DMS53 treated with DMSO at 0.1 percent for 48 hours (cell line): ENCODE measurements at regions not wholly inside any gene's neighbourhood (a gene's known extent, or its start where the extent isn't known, plus 50 kb on each side); places are given as distances from the start of the nearest gene placed in this dataset.

Experiments
- DNase-seq: peaks from one replicate; lab custom pipeline; 2025; ENCODE audit not compliant: unreplicated experiment; lab: John Stamatoyannopoulos, UW

DNA sequence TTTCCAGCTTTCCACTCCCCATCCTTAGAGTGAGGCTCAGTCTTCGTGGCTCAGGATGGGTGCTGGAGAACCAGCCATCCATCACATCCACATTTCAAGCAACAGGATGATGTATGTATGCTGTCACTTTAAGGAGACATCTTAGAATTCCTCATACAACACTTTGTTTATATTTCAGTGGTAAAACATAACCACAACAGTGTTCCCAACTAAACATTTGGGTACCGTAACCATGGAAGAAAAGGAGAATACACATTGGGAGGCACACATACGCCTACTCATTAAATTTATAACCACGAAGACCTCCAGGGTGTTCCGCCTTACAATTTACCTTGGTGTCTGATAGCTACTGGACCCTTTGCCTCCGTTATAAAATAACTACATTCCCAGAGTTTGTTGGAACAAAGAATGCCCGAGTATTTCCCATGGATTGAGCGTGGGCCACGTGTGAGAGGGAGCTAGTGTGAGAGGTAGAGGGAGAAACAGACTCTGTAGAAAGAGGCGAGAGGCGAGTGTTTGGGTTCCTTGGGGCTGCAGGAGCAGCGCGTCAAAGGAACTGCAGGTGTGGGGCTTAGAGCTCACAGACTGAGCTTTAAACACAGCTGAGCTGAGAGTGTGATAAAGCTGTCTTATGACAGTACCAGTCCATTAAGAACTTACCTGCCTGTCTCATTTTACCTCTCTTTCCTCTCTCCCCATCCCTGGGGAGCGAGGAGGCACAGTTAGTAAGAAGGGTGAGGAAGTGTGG lies 111.5 kb upstream of the USP24 start:
- no peak for DNase-seq

DNA sequence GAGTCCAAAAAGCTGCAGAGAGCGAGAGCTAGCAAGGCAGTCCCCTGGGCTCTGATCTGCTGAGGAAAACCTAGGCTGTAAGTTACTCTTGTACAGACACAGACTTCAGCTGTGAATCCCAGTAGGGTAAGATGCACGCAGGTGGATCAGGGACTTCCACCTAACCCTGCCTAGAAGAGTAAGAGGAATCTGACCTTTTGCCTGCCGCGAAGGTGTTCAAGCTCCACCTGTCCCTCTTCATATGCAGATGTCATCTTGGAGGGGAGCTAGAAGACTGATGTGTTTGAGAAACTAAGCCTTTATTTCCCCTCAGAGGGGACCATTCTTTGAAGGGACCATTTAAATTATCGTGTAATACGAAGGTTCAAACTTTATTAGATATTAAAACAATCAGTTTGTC lies 108.6 kb upstream of the USP24 start:
- no peak for DNase-seq

DNA sequence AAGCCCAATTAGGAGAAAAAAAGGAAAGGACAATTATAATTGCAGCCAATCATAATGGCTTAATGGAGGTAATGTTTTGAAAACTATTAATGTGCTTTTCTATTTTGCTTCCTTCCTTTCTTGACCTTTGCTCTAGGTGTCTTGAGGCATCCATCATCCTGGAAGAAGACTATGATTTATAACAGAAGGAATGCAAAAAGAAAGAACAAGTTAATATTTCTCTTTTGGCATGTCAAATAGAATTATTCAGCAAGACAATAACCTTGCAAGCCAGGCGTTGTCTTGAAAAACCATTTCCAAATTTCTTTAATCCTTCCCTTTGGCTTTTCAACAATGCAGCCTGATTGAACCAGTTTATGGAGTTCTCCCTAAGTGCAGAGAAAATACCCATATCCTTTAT lies 107.7 kb upstream of the USP24 start:
- DNase-seq = no peak

DNA sequence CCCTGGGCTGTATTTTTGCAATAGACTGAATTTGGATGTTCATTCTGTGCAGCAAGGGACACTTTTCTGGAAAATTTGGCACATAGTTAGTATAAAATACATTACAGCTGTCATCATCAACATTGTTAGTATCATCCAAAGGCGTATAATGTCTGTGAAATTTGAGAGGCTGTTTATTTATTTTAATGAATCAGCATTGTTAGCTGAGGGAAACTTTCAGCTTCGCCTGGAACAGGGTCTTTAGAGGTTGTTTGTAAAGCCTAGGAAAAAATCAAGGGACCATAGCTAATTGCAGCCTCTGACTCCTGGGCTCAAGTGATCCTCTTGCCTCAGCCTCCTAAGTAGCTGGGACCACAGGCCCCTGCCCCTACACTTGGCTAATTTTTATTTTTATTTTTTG lies 106.8 kb upstream of the USP24 start:
- DNase-seq = peak; percentile 90

DNA sequence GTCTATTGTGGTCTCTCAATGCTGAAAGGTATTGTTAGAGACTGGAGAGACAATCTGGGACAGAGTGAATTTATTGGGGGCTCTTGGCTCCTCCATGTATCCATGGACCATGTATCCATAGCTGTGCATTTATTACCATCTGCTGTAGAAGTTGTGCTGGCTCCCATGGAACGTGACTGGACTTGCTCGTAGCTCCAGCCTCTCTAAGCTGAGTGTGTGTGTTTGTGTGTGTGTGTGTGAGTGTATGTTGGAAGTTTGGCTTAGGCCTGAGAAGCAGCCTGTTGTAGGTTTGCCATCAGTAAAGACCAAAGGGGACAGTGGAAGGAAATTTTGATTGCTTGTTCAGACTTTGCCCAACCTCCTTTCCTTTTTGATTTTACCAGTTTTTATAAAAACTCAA lies 105.7 kb upstream of the USP24 start:
- DNase-seq = no peak

DNA sequence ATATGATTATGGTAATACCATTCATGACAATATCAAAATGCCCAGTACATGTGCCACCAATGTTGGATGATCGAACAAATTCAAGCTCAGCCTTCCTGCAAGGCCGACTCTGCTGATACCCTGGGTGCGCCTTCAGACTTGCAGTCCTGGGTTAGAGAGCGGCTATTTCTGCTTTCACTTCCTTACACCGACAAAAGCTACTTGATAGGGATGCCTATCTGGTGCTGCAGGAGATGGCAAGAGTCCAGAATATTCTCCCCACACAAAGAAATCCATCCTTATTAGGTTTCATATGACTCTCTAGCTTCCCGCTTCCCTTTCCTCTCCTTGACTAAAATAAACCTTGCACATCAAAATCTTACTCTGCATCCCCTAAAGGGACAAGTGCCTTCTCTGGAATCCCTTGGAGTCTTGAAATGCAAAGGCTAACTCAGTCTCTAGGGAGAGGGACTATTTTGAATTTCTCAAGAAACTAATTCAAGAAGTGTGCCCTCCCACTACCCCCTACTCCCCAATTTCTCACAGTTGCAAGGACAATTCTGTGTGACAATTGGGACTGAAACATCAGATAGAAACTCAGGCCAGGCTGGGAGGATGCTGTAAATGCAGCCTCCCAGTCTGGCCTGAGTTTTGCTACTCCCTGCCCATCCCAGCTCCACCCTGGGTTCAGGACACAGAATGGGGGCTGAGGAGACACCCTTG lies 103.1 kb upstream of the USP24 start:
- DNase-seq = no peak

DNA sequence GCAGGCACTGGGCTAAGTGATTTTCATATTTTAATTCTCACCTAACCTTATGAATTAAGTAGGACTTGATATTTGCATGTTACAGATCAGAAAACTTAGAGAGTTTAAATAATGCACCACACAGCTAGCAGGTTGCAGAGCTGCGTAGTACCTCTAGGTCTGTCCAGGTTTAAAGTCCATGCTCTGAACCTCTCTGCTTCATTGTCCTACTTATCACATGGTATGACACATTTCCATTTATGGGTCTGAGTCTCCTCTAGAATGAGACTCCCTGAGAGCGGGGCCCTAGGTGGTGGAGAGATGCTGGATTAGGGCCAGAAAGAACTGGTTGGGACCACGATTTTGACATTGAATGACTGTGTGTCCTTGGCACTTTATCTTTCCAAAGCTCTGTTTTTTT lies 102.5 kb upstream of the USP24 start:
- no peak for DNase-seq

DNA sequence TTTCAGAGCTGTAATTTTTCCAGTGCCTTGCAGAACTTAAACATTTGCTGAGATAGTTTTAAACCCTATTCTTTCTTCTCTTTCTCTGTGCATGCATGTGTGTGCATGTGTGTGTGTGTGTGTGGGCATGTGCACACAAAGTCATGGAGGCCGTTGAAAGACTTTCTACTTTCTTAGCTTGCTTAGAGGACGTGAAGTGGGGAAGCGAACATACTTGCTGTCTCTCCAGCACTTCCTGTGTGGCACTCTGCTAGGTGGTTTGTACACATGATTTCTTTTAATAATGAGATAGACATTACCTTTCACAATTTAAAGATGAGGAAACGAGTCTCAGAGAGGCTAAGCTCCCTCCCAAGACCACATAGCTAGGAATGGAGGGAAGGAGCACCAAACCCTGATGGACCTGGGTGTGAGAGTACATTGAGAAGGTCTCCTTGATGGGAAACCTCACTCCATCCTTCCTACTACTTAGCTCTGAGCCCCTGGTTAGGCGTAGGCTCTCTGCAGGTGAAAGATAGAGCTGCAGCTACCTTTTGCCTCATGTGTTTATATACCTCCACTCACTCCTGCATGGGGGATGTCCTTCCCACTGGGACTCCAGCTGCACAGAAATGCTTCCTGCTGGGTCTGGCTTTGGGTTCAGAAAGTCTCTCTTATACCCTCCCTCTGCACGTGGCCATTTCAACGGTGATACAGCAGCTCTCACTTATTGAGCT lies 101.9 kb upstream of the USP24 start:
- no peak for DNase-seq

DNA sequence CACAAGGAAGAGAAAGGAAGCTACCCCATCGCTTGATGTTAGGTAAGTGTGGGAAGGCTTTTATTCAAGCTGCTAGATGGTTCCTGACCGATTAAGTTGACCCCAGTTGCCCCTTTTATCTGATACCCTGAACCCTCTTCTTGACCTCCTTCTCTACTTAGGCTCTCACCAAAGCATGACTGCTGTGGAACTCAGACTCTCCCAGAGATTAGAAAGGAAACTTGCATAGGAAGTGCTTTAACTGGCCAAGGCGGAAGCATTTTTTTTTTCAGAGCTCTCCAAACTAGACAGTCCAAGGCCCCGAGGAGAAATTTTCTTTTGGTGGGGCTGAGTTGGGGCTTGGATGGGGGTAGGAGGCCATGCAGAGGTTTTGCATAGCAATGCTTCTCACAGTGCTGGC lies 101.3 kb upstream of the USP24 start:
- no peak for DNase-seq

DNA sequence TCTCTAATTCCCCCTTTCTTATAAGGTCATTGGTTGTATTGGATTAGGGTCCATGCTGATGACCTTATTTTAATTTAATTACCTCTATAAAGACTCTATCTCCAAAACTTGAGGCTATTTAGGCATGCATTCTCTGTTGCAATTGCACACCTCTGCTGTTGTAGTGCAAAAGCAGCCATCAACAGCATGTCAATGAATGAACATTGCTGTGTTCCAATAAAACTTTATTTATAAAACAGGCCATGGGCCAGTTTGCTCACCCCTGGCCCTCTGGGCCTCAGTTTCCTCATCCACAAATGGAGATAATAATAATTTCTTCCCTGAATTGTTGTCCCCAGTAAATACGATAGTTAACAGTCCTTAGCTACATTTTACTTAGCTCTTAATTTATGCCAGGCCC lies 100.4 kb upstream of the USP24 start:
- DNase-seq = no peak

DNA sequence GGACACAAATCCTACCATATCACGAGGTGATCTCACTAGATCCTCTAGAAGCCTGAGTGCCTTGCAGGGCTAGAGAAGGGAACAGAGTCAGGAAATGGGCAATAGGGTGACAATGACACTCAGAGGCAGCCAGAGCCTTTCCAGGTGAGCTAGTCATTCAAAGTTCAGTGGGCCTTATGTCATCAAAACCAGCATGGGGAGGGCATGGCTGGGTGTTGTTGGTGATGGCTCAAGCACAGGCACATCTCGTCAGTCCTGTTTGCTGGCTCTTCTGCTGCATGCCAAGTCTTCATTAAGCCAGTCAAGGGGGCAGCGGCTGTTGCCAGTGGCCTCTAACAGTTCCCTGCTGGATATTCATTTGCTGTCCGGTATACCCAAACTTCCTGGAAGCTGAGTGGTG lies 99.6 kb upstream of the USP24 start:
- DNase-seq = peak; percentile 49

DNA sequence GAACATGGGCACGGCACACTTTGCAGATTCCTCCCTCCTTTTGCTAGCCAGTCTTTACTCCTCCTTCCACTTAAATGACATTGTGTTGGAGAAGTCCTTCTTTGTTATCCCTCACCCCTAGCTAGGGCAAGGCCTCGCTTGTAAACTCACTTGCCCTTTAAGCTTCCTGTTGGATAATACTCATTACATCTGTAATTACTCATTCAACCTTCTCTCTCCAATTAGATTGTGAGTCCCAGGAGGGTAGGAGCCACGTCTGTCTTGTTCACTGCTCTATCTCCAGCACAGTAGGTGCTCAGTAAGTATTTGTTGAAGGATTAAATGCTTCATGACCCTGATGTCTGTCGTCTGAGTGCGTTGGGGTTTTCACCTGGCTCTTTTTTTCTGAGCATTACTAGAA lies 98.7 kb upstream of the USP24 start:
- peak; percentile 45 for DNase-seq

DNA sequence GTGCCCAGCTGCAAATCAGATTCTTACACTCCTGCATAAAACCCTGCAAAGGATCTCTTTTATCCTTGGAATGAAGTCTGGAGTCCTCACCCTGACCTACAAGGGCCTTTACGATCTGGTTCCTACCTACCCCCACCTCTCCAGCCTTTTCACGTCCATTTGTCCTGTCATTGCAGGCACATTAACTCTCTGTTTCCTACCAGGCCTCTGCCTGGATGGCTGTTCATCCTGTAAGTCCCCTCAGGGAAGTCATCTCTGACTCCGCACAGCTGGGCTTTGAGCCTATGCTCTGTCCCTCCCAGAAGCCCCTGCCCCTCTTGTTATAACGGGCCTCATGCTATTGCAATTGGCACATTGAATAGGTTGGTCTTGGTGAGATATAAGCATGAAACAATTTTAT lies 96.8 kb upstream of the USP24 start:
- no peak for DNase-seq

DNA sequence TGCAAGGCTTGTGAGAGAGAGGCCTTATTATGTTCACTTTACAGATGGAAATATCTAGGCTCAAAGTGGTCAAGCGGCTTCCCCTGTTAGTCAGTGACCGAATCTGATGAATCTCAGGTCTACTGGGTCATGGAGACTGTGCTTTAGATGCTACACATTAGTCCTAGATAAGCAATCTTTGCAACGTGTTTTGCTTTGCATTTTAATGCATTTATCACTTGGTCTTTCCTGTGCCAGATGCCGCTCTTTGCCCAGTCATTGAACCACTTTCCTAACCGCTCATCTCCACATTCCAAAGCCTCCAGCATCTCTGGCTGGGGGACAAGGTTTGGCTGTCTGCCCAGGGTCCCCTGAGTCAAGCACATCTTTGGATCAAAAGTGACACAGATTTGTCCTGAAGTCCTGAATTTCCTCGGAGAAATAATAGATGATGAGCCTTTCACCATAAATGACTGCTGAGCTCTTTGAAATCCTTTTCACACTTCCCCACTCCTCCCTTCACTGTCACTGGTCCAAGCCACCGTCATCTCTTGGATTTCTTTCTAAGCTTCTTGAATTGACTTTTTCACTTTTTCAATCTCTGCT lies 96.0 kb upstream of the USP24 start:
- no peak for DNase-seq

DNA sequence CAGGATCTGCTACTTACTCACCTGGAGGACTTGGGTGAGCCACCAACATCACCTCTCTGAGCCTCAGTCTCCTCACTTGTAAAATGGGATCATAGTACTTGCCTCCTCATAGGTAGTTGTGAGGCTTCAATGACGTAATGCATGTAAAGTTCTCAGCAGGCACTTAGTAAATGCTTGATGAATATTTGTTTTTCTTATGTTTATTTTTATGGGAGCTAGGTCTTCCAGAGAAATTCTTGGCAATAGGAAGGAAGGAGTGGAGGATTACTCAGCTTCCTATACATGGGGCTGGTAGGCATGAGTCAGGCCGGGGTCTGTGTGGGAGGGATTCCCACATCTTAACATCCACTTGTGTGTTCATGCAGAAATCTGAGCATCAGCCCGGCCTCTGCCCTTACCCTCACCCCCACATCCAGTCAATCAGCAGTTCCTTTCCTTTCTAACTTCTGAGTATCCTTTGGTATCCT lies 95.4 kb upstream of the USP24 start:
- no peak for DNase-seq

DNA sequence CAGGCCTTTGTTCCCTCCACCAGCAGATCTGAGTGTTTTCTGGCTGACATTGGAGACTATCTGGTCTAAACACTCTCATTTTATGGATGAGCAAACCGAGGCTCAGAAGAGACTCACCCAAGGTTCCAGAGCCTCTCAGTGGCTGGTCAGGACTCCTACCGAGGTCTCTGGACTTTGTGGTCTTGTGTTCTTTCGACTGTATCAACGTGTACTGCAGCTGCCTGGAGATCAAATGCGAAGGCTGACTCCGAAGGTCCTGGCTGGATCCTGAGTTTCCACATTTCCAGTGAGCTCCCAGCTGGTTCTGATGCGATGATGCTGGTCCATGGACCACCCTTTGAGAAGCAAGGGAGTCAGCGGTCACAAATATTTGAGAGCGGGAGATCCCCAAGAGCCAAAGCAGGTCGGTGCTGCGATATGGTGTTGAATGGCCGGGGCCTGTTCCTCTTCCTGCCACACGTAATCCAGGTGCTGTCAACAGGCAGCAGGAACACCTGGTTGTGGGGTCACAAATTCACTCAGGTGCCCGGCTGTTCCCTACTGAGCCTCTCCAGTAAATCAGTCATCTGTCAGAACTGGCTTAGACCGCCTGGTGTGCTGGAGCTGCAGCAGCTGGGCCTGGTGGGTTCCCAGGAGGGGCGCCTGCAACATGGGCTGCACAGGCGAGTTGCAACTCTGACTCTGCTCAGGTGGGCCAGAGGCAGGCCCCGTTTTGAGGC lies 94.8 kb upstream of the USP24 start:
- DNase-seq = no peak

DNA sequence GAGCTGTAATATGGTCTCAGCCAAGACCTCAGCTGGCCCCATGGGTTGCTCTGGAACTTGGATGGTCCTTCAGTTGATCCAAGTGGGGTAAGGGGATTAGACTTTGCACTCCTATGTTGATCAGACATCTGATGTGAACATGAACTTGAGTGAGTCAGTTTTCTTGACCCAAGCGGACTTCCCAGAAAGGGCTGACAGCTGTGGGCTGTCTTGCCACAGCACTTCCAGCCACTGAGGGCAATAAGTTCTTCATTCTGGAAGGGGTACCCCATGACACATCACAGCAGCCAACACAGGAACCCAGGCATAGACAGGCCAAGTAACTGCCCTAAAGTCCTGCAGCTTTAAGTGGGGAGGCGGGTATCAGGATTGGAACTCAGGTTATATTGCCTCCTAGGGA lies 93.9 kb upstream of the USP24 start:
- DNase-seq = no peak

DNA sequence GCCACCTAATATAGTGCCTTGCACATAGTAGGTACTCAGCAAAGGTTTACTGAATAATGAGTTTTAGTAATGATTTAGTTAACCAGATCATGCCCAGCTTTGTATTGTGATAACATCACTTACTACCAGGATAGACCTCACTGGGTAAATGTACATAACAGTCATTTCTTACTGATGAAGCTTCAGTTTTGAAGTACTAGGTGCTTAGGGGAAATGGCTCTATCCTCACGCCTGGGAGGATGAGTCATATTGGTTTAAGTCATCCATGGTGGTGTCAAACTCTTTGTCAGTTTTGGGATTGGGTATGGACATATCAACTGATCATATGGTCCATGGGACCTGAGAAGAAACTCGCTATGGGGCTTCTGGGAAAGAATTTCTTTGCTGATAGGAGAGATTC lies 90.6 kb upstream of the USP24 start:
- DNase-seq = no peak

DNA sequence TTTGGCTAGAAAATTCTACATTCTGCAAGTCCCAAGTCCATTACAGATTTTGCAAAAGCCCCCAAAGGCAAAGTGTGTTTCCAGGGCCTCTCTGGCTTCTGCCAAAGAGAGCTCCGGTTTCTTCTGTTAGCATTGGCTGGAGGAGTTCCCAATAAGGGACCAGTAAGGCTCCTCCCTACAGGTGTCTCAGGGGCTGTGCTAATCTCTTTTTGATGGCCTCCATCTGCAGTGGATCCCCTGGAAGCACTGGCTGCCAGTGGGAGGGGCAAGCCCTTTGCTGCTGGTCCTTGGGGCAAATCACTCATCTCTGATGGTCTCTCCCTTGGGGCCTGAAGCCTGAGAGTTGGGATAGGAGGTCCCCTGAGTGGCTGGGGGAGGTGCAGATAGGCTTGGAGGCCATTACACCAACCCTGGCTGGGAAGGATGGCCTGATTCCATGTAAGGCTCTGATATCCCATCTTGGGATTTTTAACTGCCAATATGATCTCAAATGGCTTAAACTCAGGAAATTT lies 89.1 kb upstream of the USP24 start:
- DNase-seq = no peak

DNA sequence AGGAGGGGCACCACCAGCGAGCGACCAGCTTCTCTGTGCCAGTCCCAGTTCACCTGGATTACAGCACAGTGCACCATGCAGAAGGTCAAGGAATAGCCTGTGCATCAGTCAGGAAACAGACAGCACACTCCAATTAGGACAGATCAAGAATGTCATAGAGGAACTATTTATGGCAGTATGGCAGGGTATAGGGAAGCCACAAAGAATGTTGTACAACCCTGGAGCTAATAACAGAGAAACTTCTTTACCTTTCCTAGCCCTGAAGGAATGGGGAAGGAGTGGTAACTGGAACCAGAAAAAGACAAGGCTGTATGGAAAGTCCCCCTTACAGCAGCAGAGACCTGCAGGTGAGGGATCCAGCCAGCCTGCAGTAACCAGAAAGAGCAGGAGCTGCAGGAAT lies 87.8 kb upstream of the USP24 start:
- DNase-seq = no peak

DNA sequence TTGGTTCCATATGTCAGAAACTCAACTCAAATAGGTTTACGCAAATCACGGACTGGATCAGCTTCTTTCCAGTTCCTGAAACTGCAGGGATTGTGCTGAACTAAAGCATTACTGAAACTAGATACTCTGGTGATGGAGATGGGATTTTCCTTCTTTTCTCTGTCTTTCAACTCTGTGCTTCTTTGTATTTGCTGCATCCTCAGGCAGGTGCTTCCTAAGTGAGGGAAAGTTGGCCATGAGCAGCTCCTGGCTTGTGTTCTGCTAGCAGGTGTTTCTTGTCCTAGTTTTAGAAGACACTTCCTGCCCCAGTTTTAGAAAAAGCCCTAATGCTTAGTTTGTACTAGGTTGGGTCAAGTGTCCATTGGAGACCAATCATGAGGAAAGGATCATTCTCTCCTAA lies 86.7 kb upstream of the USP24 start:
- DNase-seq = no peak
